ENCODE measurements at regions not wholly inside any gene's neighbourhood (a gene's known extent, or its start where the extent isn't known, plus 50 kb on each side); places are given as distances from the start of the nearest gene placed in this dataset.

GRCh38 chr1:212536586-212536985 is 72.0 kb upstream of the ATF3 start:
- Histone ChIP-seq H3K36me3 (replicated peaks; ENCODE audit: insufficient read depth, low read depth) (no peaks in the 10 kb centered on the region), H3K27me3 (no peaks in the 10 kb centered on the region), H3K9me2 (replicated peaks; ENCODE audit: insufficient read depth) (no peaks in the 10 kb centered on the region), H3K4me3 (no peak overlapping the region), H2AFZ (no peak overlapping the region), H4K20me1 (ENCODE audit: insufficient read depth, poor library complexity, severe bottlenecking) (no peaks in the 10 kb centered on the region), H3K27ac (no peak overlapping the region), H3K79me2 (no peaks in the 10 kb centered on the region), H3K4me1 (ENCODE audit: insufficient read depth) (no peaks in the 10 kb centered on the region), H3K9me3 (ENCODE audit: low read depth) (peaks cover 9% of the 10 kb centered on the region), H3K4me2 (no peak overlapping the region)
- 93% methylated on average over 6 of the region's 6 CpGs for WGBS (ENCODE audit: low lambda C conversion rate, missing lambda C conversion rate)
- no peak for DNase-seq (ENCODE audit: low spot score)
- TF ChIP-seq, protein P1, sequence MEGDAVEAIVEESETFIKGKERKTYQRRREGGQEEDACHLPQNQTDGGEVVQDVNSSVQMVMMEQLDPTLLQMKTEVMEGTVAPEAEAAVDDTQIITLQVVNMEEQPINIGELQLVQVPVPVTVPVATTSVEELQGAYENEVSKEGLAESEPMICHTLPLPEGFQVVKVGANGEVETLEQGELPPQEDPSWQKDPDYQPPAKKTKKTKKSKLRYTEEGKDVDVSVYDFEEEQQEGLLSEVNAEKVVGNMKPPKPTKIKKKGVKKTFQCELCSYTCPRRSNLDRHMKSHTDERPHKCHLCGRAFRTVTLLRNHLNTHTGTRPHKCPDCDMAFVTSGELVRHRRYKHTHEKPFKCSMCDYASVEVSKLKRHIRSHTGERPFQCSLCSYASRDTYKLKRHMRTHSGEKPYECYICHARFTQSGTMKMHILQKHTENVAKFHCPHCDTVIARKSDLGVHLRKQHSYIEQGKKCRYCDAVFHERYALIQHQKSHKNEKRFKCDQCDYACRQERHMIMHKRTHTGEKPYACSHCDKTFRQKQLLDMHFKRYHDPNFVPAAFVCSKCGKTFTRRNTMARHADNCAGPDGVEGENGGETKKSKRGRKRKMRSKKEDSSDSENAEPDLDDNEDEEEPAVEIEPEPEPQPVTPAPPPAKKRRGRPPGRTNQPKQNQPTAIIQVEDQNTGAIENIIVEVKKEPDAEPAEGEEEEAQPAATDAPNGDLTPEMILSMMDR (IDR thresholded peaks at IDR 0.05; ENCODE audit: poor library complexity) = no peak
- no peak for TF ChIP-seq EZH2 (IDR thresholded peaks at IDR 0.05; ENCODE audit: borderline replicate concordance)
- TF ChIP-seq EZH2phosphoT487 (IDR thresholded peaks at IDR 0.05; ENCODE audit: low read depth, severe bottlenecking, unreplicated experiment) = no peak

- H3K4me3 ChIP-seq = no peak overlapping the region
- WGBS (ENCODE audit: low lambda C conversion rate, missing lambda C conversion rate) = 41% methylated on average over 1 of the region's 1 CpG
- no peak for DNase-seq (ENCODE audit: low spot score)
- no peaks in the 10 kb centered on the region for H3K27me3 ChIP-seq
- peaks cover 9% of the 10 kb centered on the region for H3K9me3 ChIP-seq (ENCODE audit: low read depth)
- no peak overlapping the region for H2AFZ ChIP-seq
- H4K20me1 ChIP-seq (ENCODE audit: insufficient read depth, poor library complexity, severe bottlenecking) = no peaks in the 10 kb centered on the region
- H3K79me2 ChIP-seq = no peaks in the 10 kb centered on the region
- no peak overlapping the region for H3K4me2 ChIP-seq
- H3K9me2 ChIP-seq (replicated peaks; ENCODE audit: insufficient read depth) = no peaks in the 10 kb centered on the region
- no peak overlapping the region for H3K27ac ChIP-seq
- no peak for TF ChIP-seq EZH2phosphoT487 (IDR thresholded peaks at IDR 0.05; ENCODE audit: low read depth, severe bottlenecking, unreplicated experiment)
- TF ChIP-seq, protein P1 (IDR thresholded peaks at IDR 0.05; ENCODE audit: poor library complexity) = no peak
- no peak for TF ChIP-seq EZH2 (IDR thresholded peaks at IDR 0.05; ENCODE audit: borderline replicate concordance)
- H3K4me1 ChIP-seq (ENCODE audit: insufficient read depth) = no peaks in the 10 kb centered on the region
- no peaks in the 10 kb centered on the region for H3K36me3 ChIP-seq (replicated peaks; ENCODE audit: insufficient read depth, low read depth)
Measured at GRCh38 chr1:212537610-212538009, 71.0 kb upstream of the ATF3 start.

- no peaks in the 10 kb centered on the region for H3K4me1 ChIP-seq (ENCODE audit: insufficient read depth)
- H3K79me2 ChIP-seq = no peaks in the 10 kb centered on the region
- H2AFZ ChIP-seq = no peak overlapping the region
- no peaks in the 10 kb centered on the region for H3K9me2 ChIP-seq (replicated peaks; ENCODE audit: insufficient read depth)
- no peaks in the 10 kb centered on the region for H3K27me3 ChIP-seq
- DNase-seq (ENCODE audit: low spot score) = no peak
- no peaks in the 10 kb centered on the region for H3K36me3 ChIP-seq (replicated peaks; ENCODE audit: insufficient read depth, low read depth)
- H4K20me1 ChIP-seq (ENCODE audit: insufficient read depth, poor library complexity, severe bottlenecking) = no peaks in the 10 kb centered on the region
- H3K27ac ChIP-seq = no peak overlapping the region
- TF ChIP-seq EZH2phosphoT487 (IDR thresholded peaks at IDR 0.05; ENCODE audit: low read depth, severe bottlenecking, unreplicated experiment) (no peak), EZH2 (IDR thresholded peaks at IDR 0.05; ENCODE audit: borderline replicate concordance) (no peak)
- TF ChIP-seq, protein P1 (IDR thresholded peaks at IDR 0.05; ENCODE audit: poor library complexity) = no peak
- H3K4me2 ChIP-seq = no peak overlapping the region
- 91% methylated on average over 6 of the region's 6 CpGs for WGBS (ENCODE audit: low lambda C conversion rate, missing lambda C conversion rate)
- H3K9me3 ChIP-seq (ENCODE audit: low read depth) = peaks cover 9% of the 10 kb centered on the region
- no peak overlapping the region for H3K4me3 ChIP-seq
Measured at GRCh38 chr1:212539737-212540430, 68.7 kb upstream of the ATF3 start.
